Vagina (tissue), 2 donors: ENCODE measurements at regions not wholly inside any gene's neighbourhood (a gene's known extent, or its start where the extent isn't known, plus 50 kb on each side); places are given as distances from the start of the nearest gene placed in this dataset.

Experiments used
- POLR2A ChIP-seq, 2 donors: fragments of 450-650 bp; IDR thresholded peaks; one replicate each; pipeline ENCODE4 v1.6.1; 2017; ENCODE audit warnings: antibody characterized with exemption in 2 of 2, mild to moderate bottlenecking in 2 of 2, moderate library complexity in 2 of 2
- TF ChIP-seq, protein P1 (sequence below), 3 experiments: fragments of 450-650 bp in 2 of 3; fragments of 200-600 bp in 1 of 3; sonication (generic) in 1 of 3; IDR thresholded peaks; one replicate each; pipeline ENCODE4 v1.5.1; 2017 to 2019; ENCODE audit warnings: antibody characterized with exemption in 3 of 3, mild to moderate bottlenecking in 2 of 3, moderate library complexity in 2 of 3

GRCh38 chr4:111323496-111323895, 700.6 kb upstream of the PITX2 start:
- TF ChIP-seq, protein P1, sequence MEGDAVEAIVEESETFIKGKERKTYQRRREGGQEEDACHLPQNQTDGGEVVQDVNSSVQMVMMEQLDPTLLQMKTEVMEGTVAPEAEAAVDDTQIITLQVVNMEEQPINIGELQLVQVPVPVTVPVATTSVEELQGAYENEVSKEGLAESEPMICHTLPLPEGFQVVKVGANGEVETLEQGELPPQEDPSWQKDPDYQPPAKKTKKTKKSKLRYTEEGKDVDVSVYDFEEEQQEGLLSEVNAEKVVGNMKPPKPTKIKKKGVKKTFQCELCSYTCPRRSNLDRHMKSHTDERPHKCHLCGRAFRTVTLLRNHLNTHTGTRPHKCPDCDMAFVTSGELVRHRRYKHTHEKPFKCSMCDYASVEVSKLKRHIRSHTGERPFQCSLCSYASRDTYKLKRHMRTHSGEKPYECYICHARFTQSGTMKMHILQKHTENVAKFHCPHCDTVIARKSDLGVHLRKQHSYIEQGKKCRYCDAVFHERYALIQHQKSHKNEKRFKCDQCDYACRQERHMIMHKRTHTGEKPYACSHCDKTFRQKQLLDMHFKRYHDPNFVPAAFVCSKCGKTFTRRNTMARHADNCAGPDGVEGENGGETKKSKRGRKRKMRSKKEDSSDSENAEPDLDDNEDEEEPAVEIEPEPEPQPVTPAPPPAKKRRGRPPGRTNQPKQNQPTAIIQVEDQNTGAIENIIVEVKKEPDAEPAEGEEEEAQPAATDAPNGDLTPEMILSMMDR (IDR thresholded peaks at IDR 0.05): no peak
- TF ChIP-seq POLR2A (IDR thresholded peaks at IDR 0.05): no peak
